DOHH2 (cell line): ENCODE measurements at regions not wholly inside any gene's neighbourhood (a gene's known extent, or its start where the extent isn't known, plus 50 kb on each side); places are given as distances from the start of the nearest gene placed in this dataset.

Experiments
- CTCF ChIP-seq: fragments of 200-600 bp; sonication (generic); IDR thresholded peaks from one replicate; pipeline ENCODE4 v1.5.1; 2014; ENCODE audit warnings: antibody characterized with exemption, mild to moderate bottlenecking, low read depth, low read length; ENCODE audit not compliant: poor library complexity, severe bottlenecking
- EZH2phosphoT487 ChIP-seq: fragments of 200-600 bp; sonication (generic); IDR thresholded peaks from 2 replicates; pipeline ENCODE4 v1.6.1; 2017; ENCODE audit warnings: borderline replicate concordance, mild to moderate bottlenecking, antibody characterized with exemption, low read length, moderate library complexity, mixed read lengths

GRCh38 chr9:135032041-135032835 is 55.2 kb upstream of the OLFM1 start:
- TF ChIP-seq CTCF: no peak
- no peak for TF ChIP-seq EZH2phosphoT487
